K562 (cell line): ENCODE measurements at regions not wholly inside any gene's neighbourhood (a gene's known extent, or its start where the extent isn't known, plus 50 kb on each side); places are given as distances from the start of the nearest gene placed in this dataset.

Source experiments
- ATAC-seq: fragments of 200-7000 bp; cut with Tn5 transposase; 3 replicates; pipeline ENCODE4 v1.9.1; 2020; ENCODE audit warnings: moderate library complexity
- BruUV-seq: library from RNA; stranded (reverse); fragments of 400-500 nt; replicated peaks from 2 replicates; lab custom pipeline; 2021; lab: Mats Ljungman, UMichigan
- CTCF ChIA-PET: fragments of 300-600 bp; formaldehyde crosslinking; extraction: SDS; loops from one replicate; lab custom pipeline; 2021; ENCODE audit warnings: low intra/inter-chr PET ratio; lab: Yijun Ruan, JAX
- POLR2A ChIA-PET: fragments of 300-600, 350-650 bp; sonication (Branson Sonifier 250); formaldehyde crosslinking; extraction: SDS; loops from one replicate; lab custom pipeline; 2021; ENCODE audit warnings: antibody characterized with exemption, inconsistent platforms; lab: Yijun Ruan, JAX
- DNase-seq, 4 experiments: peaks; one replicate each; pipeline versions ENCODE4 v3.0.0 to v3.0.0-alpha.2; 2011 to 2018; ENCODE audit warnings: low spot score in 3 of 4, mixed read lengths in 3 of 4; ENCODE audit errors: extremely low read depth in 1 of 4
- FAIRE-seq: peaks from 2 replicates; lab custom pipeline; 2011; peaks lifted over from hg19 to GRCh38; lab: Jason Lieb, UNC
- H2AFZ ChIP-seq: 2 replicates; pipeline ENCODE4 v1.6.0; 2011; ENCODE audit warnings: low read depth, low read length, control low read depth, inconsistent platforms
- H3K27ac ChIP-seq: fragments of 200-600 bp; 3 replicates; pipeline ENCODE4 v1.8.0; 2011; ENCODE audit warnings: low read depth, mild to moderate bottlenecking, control low read depth, inconsistent platforms, low read length, moderate library complexity, mixed read lengths; ENCODE audit errors: extremely low read depth
- H3K27me3 ChIP-seq, 2 experiments: fragments of 300-600 bp in 1 of 2; 2 replicates in 1 of 2; 3 replicates in 1 of 2; pipeline versions ENCODE4 v1.6.0 to v1.8.0; 2011; ENCODE audit warnings: inconsistent platforms in 2 of 2, low read length in 2 of 2, mild to moderate bottlenecking in 1 of 2, mixed read lengths in 1 of 2, moderate library complexity in 1 of 2; ENCODE audit not compliant: control insufficient read depth in 2 of 2, insufficient read depth in 2 of 2
- H3K36me3 ChIP-seq: fragments of 300-600 bp; 3 replicates; pipeline ENCODE4 v1.8.0; 2011; ENCODE audit warnings: mild to moderate bottlenecking, low read length, inconsistent platforms; ENCODE audit not compliant: control insufficient read depth, insufficient read depth
- H3K4me1 ChIP-seq, 2 experiments: fragments of 200-600 bp in 1 of 2; replicated peaks in 1 of 2; 2 replicates in 1 of 2; 3 replicates in 1 of 2; pipeline versions ENCODE4 v1.5.1 to v1.8.0; 2011; ENCODE audit warnings: inconsistent platforms in 2 of 2, low read length in 2 of 2, mild to moderate bottlenecking in 1 of 2, mixed read lengths in 1 of 2, moderate library complexity in 1 of 2; ENCODE audit not compliant: control insufficient read depth in 2 of 2, insufficient read depth in 2 of 2
- H3K4me2 ChIP-seq: 2 replicates; pipeline ENCODE4 v1.6.1; 2011; ENCODE audit warnings: low read length, control low read depth, inconsistent platforms, mixed read lengths; ENCODE audit not compliant: insufficient read depth
- H3K4me3 ChIP-seq: fragments of 200-600 bp; sonication (generic), shearing (Covaris generic); 2 replicates; pipeline ENCODE4 v1.5.1; 2016; ENCODE audit warnings: control low read depth, inconsistent platforms
- H3K79me2 ChIP-seq: fragments of 200-600 bp; 3 replicates; pipeline ENCODE4 v1.8.0; 2011; ENCODE audit warnings: low read length, inconsistent platforms; ENCODE audit not compliant: control insufficient read depth, insufficient read depth
- H3K9ac ChIP-seq, 2 experiments: 2 replicates each; pipeline versions ENCODE4 v1.6.0 to v1.6.1; 2011; ENCODE audit warnings: low read depth in 2 of 2, low read length in 2 of 2, control low read depth in 1 of 2, inconsistent platforms in 1 of 2, mild to moderate bottlenecking in 1 of 2, mixed read lengths in 1 of 2; ENCODE audit not compliant: insufficient read depth in 1 of 2
- H3K9me1 ChIP-seq: one replicate; pipeline ENCODE4 v1.6.0; 2011; ENCODE audit warnings: inconsistent platforms, mild to moderate bottlenecking, low read length, moderate library complexity; ENCODE audit not compliant: control insufficient read depth, insufficient read depth
- H3K9me3 ChIP-seq: replicated peaks from 2 replicates; pipeline ENCODE4 v1.5.1; 2011; ENCODE audit warnings: low read depth, low read length, inconsistent platforms; ENCODE audit not compliant: control insufficient read depth, insufficient read depth
- H4K20me1 ChIP-seq: replicated peaks from 2 replicates; pipeline ENCODE4 v1.6.1; 2011; ENCODE audit warnings: low read length, inconsistent platforms, mixed read lengths; ENCODE audit not compliant: control insufficient read depth, insufficient read depth
- C11orf30 ChIP-seq: fragments of 450-650 bp; IDR thresholded peaks from 2 replicates; pipeline ENCODE4 v1.6.1; 2016; ENCODE audit warnings: low read depth, mild to moderate bottlenecking
- CCNT2 ChIP-seq: IDR thresholded peaks from 2 replicates; pipeline ENCODE4 v1.6.1; 2011; ENCODE audit warnings: borderline replicate concordance, low read depth, mild to moderate bottlenecking, moderate library complexity, mixed read lengths, low read length; ENCODE audit not compliant: insufficient read length; ENCODE audit errors: extremely low read depth
- HBP1 ChIP-seq: fragments of 450-650 bp; formaldehyde crosslinking; IDR thresholded peaks from 2 replicates; pipeline ENCODE4 v1.4.0; 2022; ENCODE audit warnings: missing genetic modification characterization
- KDM1A ChIP-seq, 2 experiments: fragments of 450-650 bp; IDR thresholded peaks; 2 replicates each; pipeline ENCODE4 v1.6.1; 2016; ENCODE audit warnings: mild to moderate bottlenecking in 2 of 2
- MAZ ChIP-seq, 2 experiments: fragments of 450-650 bp in 1 of 2; sonication (generic) in 1 of 2; formaldehyde crosslinking; IDR thresholded peaks in 1 of 2; conservative IDR thresholded peaks in 1 of 2; 2 replicates each; pipeline versions ENCODE4 v1.4.0 to v1.5.0; 2020; ENCODE audit warnings: mild to moderate bottlenecking in 1 of 2, missing genetic modification reagents in 1 of 2
- MITF ChIP-seq: IDR thresholded peaks from 2 replicates; pipeline ENCODE4 v1.6.1; 2014; ENCODE audit warnings: antibody characterized with exemption
- MXD1 ChIP-seq: fragments of 250-450 bp; sonication (Bioruptor Pico); IDR thresholded peaks from 2 replicates; pipeline ENCODE4 v1.8.0; 2021; ENCODE audit warnings: borderline replicate concordance, mild to moderate bottlenecking, moderate library complexity; ENCODE audit not compliant: poor library complexity, severe bottlenecking
- NCOA6 ChIP-seq: fragments of 450-650 bp; IDR thresholded peaks from 2 replicates; pipeline ENCODE4 v1.6.1; 2017; ENCODE audit warnings: mild to moderate bottlenecking
- PTTG1 ChIP-seq: fragments of 450-650 bp; IDR thresholded peaks from 2 replicates; pipeline ENCODE4 v1.6.1; 2016; ENCODE audit warnings: low read depth, mild to moderate bottlenecking, missing genetic modification characterization, missing compliant biosample characterization
- TRIM28 ChIP-seq: fragments of 450-650 bp; IDR thresholded peaks from 2 replicates; pipeline ENCODE4 v1.6.1; 2017
- ZNF3 ChIP-seq: fragments of 250-450 bp; sonication (Bioruptor Pico); IDR thresholded peaks from 2 replicates; pipeline ENCODE4 v1.5.0; 2021; ENCODE audit warnings: mild to moderate bottlenecking, moderate library complexity
- ZNF408 ChIP-seq: fragments of 250-450 bp; sonication (Bioruptor Pico); IDR thresholded peaks from 2 replicates; pipeline ENCODE4 v1.4.0; 2020; ENCODE audit warnings: low read depth, mild to moderate bottlenecking, moderate library complexity
- WGBS: fragments of 100-300 bp; shearing (Covaris generic); methylation state at CpG from one replicate; pipeline ENCODE4 v1.1.6; 2016; ENCODE audit warnings: low coverage, mixed read lengths; ENCODE audit not compliant: insufficient coverage; ENCODE audit errors: missing lambda C conversion rate; 5-methylcytosine and 5-hydroxymethylcytosine counted together
- in situ Hi-C: fragments of 300-500 bp; cut with MboI; formaldehyde crosslinking; loops from 4 replicates; pipeline ENCODE4 v1.15.0; 2018; ENCODE audit warnings: inconsistent platforms, mixed read lengths
- intact Hi-C: fragments of 100-400 bp; cut with micrococcal nuclease; formaldehyde crosslinking; loops from 2 replicates; pipeline ENCODE4 v1.14.2; 2022

- no TSS peak for BruUV-seq
- WGBS = 12% methylated on average over 3 of the region's 3 CpGs
Observed at GRCh38 chr6:113052506-113052905, 705.4 kb downstream of the RFPL4B start.

More at GRCh38 chr6:113052506-113052905, 705.4 kb downstream of the RFPL4B start:
- Histone ChIP-seq H2AFZ (no peak overlapping the region), H4K20me1 (no peaks in the 10 kb centered on the region), H3K9ac (no peak overlapping the region), H3K79me2 (no peaks in the 10 kb centered on the region), H3K9me1 (no peaks in the 10 kb centered on the region), H3K4me2 (no peak overlapping the region), H3K9me3 (no peaks in the 10 kb centered on the region), H3K27ac (no peak overlapping the region), H3K4me1 (no peaks in the 10 kb centered on the region), H3K36me3 (no peaks in the 10 kb centered on the region), H3K4me3 (no peak overlapping the region), H3K27me3 (no peaks in the 10 kb centered on the region)
- ATAC-seq = no peak
- no peak for DNase-seq
- intact Hi-C loops (no loop called here), in situ Hi-C loops (no loop called here)
- ChIA-PET POLR2A (no interaction called here), CTCF (no interaction called here)
- no peak for FAIRE-seq
- TF ChIP-seq MAZ (CRISPR knock-in tag; conservative IDR thresholded peaks at IDR 0.05 in 1 of 2, IDR thresholded peaks at IDR 0.05 in 1 of 2) (no peak), ZNF408 (CRISPR knock-in tag) (no peak), PTTG1 (tag) (no peak), TRIM28 (no peak), MXD1 (CRISPR knock-in tag) (no peak), HBP1 (CRISPR knock-in tag) (no peak), NCOA6 (no peak), CCNT2 (no peak), MITF (no peak), ZNF3 (CRISPR knock-in tag) (no peak), C11orf30 (no peak), KDM1A (IDR thresholded peaks at IDR 0.05) (no peak)
